DOHH2 (cell line): ENCODE measurements at regions not wholly inside any gene's neighbourhood (a gene's known extent, or its start where the extent isn't known, plus 50 kb on each side); places are given as distances from the start of the nearest gene placed in this dataset.

Experiments
- CTCF ChIP-seq: fragments of 200-600 bp; sonication (generic); IDR thresholded peaks from one replicate; pipeline ENCODE4 v1.5.1; 2014; ENCODE audit warnings: antibody characterized with exemption, mild to moderate bottlenecking, low read depth, low read length; ENCODE audit not compliant: poor library complexity, severe bottlenecking
- EZH2phosphoT487 ChIP-seq: fragments of 200-600 bp; sonication (generic); IDR thresholded peaks from 2 replicates; pipeline ENCODE4 v1.6.1; 2017; ENCODE audit warnings: borderline replicate concordance, mild to moderate bottlenecking, antibody characterized with exemption, low read length, moderate library complexity, mixed read lengths

- TF ChIP-seq CTCF (no peak), EZH2phosphoT487 (no peak)
Measured at GRCh38 chr1:237998581-237998980, 107.9 kb upstream of the ZP4 start.
